ENCODE measurements at regions not wholly inside any gene's neighbourhood (a gene's known extent, or its start where the extent isn't known, plus 50 kb on each side); places are given as distances from the start of the nearest gene placed in this dataset.

DNA sequence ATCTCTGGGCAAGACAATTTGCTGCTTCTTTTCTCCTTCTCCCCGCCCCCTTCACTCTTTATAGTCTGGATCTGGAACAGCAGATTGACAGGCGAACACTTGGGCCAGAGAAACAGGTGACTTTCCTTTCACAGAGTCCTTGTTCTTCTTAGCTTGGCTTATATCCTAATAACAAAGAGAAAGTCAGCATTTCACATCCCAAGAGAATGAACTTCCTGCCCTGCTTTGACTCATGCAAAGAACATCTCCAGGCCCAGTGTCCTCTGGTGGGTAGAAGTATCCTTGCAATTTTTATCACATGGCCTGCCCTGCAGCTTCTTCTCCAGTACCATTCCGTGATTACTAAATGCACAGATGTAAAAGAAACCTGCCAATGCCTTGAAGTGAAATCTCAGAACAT, 764.4 kb downstream of the ADGRL2 start:
- in situ Hi-C loops (cut with MboI; ENCODE audit: low pct_unique_long_range_greater_than_20kb, low sequenced_read_pairs, unreplicated experiment) = no loop called here
- TF ChIP-seq, protein P1, sequence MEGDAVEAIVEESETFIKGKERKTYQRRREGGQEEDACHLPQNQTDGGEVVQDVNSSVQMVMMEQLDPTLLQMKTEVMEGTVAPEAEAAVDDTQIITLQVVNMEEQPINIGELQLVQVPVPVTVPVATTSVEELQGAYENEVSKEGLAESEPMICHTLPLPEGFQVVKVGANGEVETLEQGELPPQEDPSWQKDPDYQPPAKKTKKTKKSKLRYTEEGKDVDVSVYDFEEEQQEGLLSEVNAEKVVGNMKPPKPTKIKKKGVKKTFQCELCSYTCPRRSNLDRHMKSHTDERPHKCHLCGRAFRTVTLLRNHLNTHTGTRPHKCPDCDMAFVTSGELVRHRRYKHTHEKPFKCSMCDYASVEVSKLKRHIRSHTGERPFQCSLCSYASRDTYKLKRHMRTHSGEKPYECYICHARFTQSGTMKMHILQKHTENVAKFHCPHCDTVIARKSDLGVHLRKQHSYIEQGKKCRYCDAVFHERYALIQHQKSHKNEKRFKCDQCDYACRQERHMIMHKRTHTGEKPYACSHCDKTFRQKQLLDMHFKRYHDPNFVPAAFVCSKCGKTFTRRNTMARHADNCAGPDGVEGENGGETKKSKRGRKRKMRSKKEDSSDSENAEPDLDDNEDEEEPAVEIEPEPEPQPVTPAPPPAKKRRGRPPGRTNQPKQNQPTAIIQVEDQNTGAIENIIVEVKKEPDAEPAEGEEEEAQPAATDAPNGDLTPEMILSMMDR (IDR thresholded peaks at IDR 0.05; ENCODE audit: extremely low read depth, insufficient read depth, missing control alignments) = no peak
- DNase-seq (ENCODE audit: low spot score) = no peak

DNA sequence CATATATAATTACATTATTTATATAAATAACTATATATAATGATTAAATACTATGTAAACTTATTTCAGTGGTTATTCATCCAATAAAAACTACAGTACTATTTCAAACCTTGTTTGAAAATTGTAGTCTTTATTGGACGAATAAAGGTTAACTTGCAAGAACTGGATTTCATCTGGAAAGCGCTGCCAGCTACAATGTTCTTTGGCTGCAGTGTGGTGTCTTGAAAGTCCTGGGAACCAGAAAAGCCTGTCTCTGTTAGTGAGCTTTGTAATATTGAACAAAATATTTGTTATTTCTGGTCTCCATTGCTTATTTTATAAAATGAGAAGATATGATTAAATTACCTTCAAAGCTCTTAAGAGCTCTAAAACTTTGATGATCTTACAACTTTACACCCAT, 763.6 kb downstream of the ADGRL2 start:
- no peak for DNase-seq (ENCODE audit: low spot score)
- TF ChIP-seq, protein P1 (IDR thresholded peaks at IDR 0.05; ENCODE audit: extremely low read depth, insufficient read depth, missing control alignments) = no peak
- in situ Hi-C loops (cut with MboI; ENCODE audit: low pct_unique_long_range_greater_than_20kb, low sequenced_read_pairs, unreplicated experiment) = no loop called here

DNA sequence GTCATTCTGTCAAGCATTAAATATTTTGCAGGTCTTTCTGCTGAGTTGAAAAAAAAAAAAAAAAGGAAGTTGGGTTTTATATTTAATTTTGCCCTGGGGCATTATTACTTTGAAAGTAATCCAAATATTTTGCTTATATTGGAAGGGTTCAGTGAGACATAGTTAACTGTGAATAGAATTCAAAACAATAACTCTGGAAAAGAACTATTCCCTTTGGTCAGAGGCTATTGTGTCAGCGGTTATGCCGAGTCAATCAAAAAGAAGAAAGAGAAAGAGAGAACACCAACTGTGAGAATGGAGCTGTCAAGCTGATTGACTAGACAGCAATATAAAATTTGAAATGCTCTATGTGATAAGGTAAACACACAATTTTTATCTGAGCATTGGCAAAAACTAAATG, 761.7 kb downstream of the ADGRL2 start:
- in situ Hi-C loops (cut with MboI; ENCODE audit: low pct_unique_long_range_greater_than_20kb, low sequenced_read_pairs, unreplicated experiment) = no loop called here
- TF ChIP-seq, protein P1 (IDR thresholded peaks at IDR 0.05; ENCODE audit: extremely low read depth, insufficient read depth, missing control alignments) = no peak
- DNase-seq (ENCODE audit: low spot score) = no peak

DNA sequence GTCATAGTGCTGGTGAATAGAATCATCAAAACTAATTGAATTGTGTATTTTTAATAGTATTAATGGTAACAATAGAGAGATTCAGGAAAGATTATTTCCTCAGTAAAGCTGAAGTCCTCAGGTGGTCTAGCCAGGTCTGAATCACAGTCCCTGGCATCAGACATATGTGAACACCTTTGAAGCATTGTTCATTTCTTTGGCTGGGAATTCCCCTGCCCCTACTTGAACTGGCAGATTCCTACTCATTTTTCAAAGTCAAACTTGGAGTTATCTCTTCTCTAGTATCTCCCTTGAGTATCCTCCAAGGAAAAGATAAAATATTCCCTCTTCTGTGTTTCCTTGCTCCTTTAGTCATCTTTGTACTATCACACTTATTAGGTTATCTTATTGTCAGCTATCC, 759.8 kb downstream of the ADGRL2 start:
- in situ Hi-C loops (cut with MboI; ENCODE audit: low pct_unique_long_range_greater_than_20kb, low sequenced_read_pairs, unreplicated experiment) = no loop called here
- TF ChIP-seq, protein P1 (IDR thresholded peaks at IDR 0.05; ENCODE audit: extremely low read depth, insufficient read depth, missing control alignments) = no peak
- no peak for DNase-seq (ENCODE audit: low spot score)

DNA sequence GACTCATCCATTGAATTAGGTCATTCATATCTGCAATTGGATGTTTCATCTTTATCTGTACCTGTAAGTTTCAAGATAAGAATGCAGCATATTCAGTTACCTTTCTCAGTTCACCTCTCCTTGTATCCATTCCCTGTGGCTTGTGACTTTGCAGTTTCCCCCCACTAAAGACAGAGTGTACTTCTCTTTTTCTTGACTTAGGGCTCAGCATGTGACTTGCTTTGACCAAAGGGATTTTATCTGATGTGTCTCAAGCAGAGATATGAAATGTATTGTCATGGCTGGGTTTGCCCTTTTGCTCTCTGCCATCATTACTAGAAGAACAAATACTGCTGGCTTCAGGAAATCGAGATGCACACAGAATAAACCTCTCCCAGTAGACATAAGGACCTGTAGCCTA, 754.8 kb downstream of the ADGRL2 start:
- TF ChIP-seq, protein P1 (IDR thresholded peaks at IDR 0.05; ENCODE audit: extremely low read depth, insufficient read depth, missing control alignments) = no peak
- no peak for DNase-seq (ENCODE audit: low spot score)
- in situ Hi-C loops (cut with MboI; ENCODE audit: low pct_unique_long_range_greater_than_20kb, low sequenced_read_pairs, unreplicated experiment) = no loop called here

DNA sequence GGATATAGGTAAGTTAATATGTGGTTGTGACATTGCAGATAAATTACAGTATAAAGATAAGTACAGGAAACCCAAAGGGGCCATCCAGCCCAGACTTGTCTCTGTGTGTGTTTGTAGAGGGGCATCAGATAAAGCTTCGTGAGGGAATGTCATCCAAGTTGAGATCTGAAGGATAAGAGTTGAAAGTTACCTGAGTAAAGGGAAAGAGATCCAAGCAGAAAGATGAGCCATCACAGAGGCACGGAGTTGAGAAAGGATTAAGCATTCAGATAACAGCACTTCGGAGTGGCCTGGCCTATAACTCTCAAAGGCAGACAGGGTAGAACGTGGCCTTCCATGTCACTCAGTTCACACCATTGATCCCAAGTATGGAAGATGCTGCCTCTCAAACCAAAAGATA, 749.1 kb downstream of the ADGRL2 start:
- in situ Hi-C loops (cut with MboI; ENCODE audit: low pct_unique_long_range_greater_than_20kb, low sequenced_read_pairs, unreplicated experiment) = no loop called here
- DNase-seq (ENCODE audit: low spot score) = no peak
- TF ChIP-seq, protein P1 (IDR thresholded peaks at IDR 0.05; ENCODE audit: extremely low read depth, insufficient read depth, missing control alignments) = no peak

DNA sequence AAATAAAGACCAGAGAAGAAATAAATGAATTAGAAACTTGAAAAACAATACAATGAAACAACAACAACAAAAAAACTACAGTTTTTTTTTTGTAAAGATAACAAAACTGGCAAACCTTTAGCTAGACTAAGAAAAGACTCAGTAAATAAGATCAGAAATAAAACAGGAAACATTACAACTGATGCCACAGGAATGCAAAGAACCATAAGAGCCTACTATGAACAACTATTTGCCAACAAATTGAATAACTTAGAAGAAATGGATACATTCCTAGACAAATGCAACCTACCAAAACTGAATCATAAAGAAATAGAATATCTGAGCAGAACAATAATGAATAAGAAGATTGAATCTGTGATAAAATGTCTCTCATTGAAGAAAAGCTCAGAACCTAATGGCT, 742.0 kb downstream of the ADGRL2 start:
- in situ Hi-C loops (cut with MboI; ENCODE audit: low pct_unique_long_range_greater_than_20kb, low sequenced_read_pairs, unreplicated experiment) = no loop called here
- DNase-seq (ENCODE audit: low spot score) = no peak
- TF ChIP-seq, protein P1 (IDR thresholded peaks at IDR 0.05; ENCODE audit: extremely low read depth, insufficient read depth, missing control alignments) = no peak

Data from GM13977 (cell line).